ENCODE measurements at regions not wholly inside any gene's neighbourhood (a gene's known extent, or its start where the extent isn't known, plus 50 kb on each side); places are given as distances from the start of the nearest gene placed in this dataset.

DNA sequence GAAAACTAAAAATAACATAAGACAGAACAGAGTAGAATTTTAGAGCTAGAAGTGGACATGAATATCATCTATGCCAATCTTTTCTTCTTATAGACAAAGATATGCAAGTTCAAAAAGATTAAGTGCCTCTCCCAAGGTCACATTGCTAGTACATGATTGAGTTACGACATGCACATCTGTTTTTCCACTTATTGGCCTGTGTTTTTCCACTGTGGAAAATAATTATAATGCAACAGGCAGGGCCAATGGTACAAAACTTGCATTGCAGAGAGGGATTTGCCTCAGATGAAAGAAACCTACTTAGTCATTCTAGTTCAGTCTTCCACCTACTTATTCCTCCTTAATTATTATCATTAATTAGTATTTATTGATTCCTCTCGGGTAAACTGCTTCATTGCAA lies 407.8 kb upstream of the SGCD start:
- DNase-seq (ENCODE audit: low read depth, low spot score), result no peak

DNA sequence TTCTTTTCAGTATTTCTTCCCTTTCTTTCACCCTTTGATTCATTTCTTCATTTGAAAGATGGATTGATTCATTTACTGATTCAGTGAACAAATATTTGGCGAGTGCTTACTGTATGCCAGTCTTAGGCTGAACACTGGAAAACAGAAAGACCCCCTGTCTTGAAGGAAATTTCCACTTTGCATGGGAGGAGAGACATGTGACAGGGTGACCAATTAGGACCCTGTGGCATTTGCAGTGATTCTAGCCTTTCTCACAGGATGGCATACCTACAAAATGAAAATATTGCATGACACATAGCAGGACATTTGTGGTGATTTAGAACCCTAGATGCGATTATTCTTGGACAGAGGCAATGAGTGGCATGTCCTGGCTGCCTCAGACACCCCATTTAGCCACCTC lies 407.2 kb upstream of the SGCD start:
- DNase-seq (ENCODE audit: low read depth, low spot score), result no peak

DNA sequence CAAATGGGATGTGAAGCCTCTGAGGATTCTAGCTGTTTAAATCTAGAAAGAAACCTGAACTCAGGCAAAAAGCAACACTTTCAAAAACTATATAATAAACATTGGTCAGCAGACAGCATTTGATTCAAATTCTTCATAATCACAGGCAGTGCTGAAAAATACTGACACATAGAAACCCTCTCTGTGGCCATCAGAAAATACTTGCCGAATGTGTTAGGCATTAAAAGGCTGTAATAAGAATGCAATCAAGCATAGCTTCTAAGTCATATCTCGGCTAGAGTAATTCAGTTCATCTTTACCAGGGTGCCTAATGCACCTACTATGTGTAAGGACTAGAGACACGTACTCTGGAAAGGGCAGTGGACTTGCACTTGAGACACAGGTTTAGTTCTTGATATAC lies 405.3 kb upstream of the SGCD start:
- DNase-seq (ENCODE audit: low read depth, low spot score), result no peak

DNA sequence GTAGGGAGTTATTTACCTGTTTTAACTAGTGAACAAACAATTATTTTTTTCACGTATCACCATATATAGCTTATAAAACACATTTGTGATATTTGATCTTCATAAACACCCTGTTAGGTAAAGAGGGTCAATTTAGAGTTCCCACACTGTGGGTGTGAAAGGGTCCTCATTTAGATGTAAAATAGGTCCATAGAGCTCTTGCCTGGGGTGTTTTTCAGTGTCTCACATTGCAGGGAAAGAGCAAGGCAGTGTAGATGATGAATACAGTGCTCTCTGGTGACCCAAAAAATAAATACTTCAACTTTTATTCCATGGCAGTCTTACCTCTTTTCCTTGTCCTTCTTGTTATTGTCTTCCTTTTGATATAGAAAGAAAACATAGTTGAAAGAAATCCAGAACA lies 403.2 kb upstream of the SGCD start:
- no peak for DNase-seq (ENCODE audit: low read depth, low spot score)

DNA sequence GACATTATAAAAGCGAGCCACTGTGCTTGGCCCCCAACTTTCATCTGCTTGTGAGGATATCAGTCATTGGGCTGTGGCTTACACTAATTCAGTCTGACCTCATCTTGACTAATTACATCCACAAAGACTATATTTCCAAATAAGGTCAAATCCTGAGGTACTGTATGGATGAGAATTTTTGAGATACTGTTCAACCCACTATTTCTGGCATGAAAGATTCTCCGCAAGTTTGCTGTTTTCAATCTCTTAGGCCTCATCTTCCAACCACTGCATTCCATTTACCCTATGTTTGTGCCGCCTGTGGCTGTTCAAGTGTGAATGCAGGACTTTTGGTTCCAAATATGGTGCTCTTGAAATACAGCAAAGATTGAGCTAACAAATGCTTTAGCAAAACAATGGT lies 400.9 kb upstream of the SGCD start:
- peak; percentile 77 for DNase-seq (ENCODE audit: low read depth, low spot score)

DNA sequence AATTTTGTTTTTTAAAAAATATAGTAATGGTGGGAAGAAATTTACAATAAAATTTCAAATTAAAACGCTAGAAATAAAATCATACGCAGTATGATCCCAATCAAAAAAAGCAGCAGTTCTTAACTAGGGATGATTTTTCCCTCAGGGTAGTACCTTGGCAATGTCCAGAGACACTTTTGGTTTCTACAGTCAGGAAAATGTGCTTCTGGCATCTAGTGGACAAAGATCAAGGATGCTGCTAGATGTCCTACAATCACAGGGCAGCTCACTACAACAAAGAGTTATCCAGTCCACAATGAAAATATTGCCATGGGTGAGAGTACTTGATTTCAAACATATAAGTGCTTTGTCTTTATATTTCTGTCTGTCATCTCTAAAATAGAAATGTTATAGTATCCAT lies 400.2 kb upstream of the SGCD start:
- DNase-seq (ENCODE audit: low read depth, low spot score), result peak; percentile 8

DNA sequence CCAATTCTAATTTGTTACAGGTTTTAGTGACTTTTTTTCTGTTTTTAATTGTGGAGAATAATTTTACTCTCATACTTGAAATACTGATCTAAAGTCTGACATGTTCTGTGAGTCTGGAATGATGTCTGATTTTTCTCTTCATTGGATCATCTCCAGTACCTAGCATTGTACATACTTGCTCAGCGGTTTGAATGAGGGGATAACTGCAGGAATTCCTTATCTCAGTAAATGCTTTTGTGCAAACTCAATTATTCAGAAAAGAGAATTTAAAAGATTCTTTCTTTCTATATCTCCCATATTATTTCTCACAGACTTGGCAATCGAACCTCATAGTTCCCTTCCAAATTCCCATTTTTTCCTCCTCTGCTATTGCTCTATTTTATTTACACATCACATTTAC lies 397.9 kb upstream of the SGCD start:
- peak; percentile 28 for DNase-seq (ENCODE audit: low read depth, low spot score)

DNA sequence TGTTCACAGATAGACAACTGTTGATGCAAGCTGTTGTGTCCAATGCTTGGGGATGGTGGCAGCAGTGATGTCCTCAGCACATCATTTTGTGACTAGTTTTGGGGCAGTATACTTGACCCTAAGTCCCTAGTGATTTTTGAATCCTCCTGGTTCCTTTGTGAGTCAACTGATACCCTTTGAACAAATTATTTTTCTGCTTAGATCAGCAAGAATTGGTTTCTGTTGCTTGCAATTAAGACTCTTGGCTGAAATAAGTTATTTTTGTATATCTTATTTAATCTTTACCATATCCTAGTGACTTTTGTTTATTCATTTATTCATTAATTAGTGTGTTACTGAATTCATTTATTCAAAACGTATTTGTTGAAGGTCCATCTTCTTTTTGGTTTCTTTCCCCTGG lies 392.0 kb upstream of the SGCD start:
- DNase-seq (ENCODE audit: low read depth, low spot score), result no peak

DNA sequence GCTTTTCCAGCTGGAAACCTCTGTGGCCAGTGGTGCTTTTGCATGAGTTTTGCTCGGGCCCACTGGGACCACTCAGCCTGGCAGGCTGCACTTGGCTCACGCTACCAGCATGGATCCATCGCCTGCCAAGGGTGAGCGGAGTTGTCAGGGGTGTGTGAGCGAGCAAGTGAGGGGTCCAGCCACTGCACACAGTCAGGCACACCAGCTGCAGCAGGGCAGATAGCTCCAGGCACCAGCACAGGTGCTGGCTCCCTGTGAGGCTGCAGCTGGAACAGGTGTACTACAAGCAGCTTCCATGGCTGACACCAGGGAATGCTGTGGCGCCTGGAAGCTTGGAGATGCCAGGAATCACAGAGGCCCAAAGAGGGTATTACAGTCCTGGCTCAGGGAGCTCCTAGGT lies 391.2 kb upstream of the SGCD start:
- no peak for DNase-seq (ENCODE audit: low read depth, low spot score)

DNA sequence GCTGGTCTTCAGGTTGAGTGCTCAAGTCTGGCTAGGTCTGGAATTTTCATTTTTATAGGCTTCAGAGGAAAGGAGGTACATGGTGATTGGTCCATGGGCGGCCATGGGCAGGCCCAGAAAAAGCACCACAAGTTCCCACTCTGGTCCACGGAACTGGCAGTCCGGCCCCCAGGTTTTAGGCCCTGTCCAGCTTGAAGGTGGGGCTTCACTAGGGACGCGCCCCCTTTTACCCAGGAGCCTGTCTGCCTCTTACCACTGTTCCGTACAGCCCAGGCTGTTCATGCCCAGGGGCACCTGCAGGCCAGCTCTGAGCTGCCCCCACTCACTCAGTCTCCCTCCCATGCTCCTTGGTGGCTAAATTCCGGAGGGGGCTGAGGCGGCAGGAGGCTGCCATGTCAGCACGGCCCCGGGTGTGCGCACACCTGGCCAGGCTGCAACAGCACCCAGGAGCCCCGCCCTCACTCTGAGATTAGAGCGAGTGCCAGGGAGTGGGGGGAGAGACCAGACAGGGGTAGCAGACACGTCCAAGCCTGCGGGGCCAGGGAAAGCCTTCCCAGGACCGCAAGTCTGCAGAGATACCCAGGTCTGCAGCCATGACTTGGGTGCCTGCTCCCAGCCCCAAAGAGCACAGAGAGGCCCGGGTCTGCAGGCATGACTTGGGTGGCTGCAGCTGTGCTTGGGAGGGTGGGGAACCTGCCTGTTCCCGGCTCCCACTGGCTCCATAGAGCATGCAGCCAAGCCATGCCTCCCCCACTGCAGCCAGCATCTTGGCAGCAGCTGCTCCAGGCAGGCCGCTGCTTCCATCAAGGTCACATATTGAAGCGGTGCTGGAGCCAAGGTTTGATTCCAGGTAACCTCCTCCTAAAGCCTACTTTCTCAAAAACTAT lies 390.2 kb upstream of the SGCD start:
- no peak for DNase-seq (ENCODE audit: low read depth, low spot score)

DNA sequence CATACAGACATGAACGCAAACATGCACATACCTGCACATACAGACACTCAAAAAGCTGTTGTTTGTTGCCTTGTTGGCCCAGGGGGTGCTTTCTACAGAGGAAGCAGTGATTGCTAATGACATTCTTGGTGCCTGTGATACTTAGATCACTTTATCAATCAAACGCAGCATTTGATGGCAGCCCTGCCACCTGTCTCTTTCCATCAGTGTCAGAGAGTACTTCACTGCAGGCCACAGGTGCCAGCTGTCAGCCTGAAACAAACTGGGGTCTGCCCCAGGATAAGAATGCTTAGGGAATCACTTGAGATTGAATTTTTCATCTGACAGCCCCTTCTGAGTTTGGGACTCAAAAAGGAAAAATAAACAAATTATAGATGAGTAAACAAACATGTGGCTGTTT lies 388.9 kb upstream of the SGCD start:
- DNase-seq (ENCODE audit: low read depth, low spot score), result no peak

DNA sequence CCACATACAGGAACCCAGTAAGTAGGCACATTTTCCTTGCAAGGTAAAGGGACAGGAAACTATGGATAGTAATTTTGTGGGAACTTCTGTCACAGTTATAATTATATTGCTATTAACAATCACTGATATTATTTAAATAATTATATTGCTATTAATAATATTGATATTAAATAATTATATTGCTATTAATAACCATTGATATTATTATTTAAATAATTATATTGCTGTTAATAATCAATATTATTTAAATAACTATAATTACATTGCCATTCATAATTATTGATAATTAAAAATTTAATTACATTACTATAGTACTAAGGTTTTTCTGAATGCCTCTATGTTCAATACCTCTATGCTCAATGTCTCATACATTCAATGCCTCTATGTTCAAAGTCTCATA lies 385.6 kb upstream of the SGCD start:
- DNase-seq (ENCODE audit: low read depth, low spot score), result no peak

DNA sequence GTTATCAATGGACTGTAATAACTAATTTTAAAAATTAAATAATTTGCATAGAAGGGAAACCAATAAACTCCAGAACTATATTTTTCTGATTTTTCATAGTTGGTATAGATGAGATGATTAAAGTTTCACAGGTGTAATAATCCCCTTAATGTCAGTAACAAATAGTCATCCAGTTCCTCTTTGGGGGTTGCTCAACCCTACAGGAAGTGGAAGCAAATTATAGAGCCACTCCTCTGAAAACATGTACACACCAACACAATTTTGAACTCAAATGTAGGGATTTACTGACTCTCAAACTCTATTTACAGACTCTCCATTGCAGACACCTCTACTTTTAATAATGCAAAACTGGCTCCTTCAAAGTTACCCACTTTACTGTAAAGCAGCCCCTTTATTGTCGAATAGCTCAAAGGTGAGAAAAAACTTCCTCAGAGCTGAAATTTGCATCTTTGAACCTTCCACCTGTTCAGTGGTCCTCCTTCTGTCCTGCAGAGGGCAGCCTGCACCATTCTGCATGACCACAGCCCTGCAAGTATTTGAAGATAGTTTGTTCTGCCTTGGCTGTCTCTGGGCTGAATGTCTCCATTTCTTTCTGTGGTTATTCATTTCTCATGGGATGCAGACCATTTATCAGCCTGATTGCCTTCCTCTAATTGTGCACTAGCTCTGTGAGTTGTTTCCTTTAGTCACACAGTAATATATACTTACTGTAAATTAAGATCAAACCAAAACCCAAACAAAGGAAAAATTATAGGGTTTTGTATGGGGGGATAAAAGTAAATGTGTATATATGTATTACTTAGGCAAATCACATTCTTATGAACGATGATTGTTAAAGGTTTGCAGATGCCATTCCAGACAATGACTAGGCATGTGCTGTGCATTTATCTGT lies 383.2 kb upstream of the SGCD start:
- DNase-seq (ENCODE audit: low read depth, low spot score), result peak; percentile 71

DNA sequence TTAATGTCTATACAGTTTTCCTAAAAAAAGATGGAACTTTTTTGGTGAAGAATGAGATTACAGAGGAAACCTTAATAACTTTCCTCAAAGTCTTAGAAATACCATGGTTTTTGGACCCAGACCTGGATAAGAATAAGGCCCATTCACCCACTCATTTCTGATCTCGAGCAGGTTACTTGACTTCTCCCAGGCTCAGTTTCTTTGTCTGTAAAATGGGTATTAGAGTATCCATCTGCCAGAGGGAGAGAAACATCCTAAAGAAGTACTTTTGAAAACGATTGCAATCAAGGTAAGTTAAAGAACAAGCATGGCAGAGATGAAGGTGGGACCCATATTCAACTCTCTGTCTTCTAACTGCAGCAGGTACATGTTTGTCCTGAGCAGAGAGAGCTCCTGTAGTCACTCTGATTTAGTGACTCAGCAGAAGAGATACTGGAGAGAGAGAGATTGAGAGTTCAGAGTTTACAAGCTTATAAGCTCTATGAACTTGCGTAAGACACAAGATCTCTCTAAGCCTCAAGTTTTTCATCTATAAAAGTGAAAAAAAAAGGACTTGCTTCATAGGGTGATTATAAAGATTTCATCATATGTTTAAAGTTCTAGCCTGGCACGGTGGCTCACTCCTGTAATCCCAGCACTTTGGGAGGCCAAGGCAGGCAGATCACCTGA lies 379.4 kb upstream of the SGCD start:
- no peak for DNase-seq (ENCODE audit: low read depth, low spot score)

DNA sequence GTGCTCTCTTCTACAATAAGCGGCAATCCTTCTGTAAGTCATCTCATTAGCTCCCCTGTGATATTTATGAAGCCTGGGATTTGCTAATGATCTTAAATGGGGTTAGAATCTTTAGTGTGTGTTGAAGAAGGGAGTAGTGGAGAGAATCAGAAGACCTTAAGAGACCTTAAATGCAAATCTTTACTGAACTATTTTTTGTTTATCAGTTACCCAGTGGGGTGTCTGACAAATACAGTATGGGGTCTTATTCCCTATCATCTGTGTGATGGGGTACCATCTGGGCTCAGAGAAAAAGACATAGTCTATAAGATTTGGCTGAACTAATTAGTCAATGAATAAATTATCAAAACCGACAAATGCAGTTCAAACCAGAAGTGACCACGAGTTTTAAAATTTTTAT lies 378.4 kb upstream of the SGCD start:
- DNase-seq (ENCODE audit: low read depth, low spot score), result no peak

DNA sequence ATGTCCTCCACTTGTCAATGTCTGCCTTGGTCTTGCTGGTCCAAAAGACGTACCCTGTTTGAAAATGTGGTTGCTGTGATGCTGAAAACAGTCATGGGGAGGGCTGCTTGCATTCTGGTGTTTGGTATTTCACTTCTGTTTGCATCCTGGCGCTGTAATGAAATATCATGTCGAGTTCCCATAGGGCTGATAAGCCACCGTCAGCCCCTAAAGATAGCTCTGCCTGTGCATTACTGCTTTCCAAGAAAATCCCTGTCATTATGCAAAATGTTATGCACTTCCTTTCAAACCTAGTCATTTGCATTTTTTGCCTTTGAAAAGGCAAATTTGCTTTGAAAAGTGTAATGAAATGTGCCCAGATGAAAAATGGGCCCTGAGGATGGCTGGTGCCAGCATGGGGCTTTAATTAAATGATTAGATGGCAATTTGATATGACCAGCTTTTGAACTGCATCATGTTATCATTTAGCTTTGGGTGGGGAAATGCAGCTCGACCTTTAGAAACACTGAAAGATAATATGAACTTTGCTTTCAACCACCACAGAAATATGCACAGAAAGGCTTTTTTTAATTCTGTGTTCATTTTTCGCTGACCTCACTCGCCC lies 374.4 kb upstream of the SGCD start:
- no peak for DNase-seq (ENCODE audit: low read depth, low spot score)

DNA sequence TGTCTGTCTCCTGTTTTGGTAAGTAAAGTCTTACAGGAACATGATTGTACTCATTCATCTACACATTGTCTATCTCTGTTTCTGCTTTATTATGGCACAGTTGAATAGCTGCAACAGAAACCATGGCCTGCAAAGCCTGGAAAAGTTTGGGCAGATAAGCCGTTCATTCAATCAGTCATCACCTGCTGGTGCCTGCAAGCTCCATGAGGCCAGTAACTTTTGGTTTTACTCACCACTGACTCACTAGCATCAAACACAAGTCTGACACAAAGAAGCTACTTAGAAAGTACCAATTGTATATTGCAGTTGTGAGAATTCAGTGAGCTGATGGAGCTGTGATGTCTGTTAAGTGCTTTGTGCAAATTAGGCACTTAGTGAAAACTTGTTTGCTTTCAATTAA lies 373.6 kb upstream of the SGCD start:
- no peak for DNase-seq (ENCODE audit: low read depth, low spot score)

DNA sequence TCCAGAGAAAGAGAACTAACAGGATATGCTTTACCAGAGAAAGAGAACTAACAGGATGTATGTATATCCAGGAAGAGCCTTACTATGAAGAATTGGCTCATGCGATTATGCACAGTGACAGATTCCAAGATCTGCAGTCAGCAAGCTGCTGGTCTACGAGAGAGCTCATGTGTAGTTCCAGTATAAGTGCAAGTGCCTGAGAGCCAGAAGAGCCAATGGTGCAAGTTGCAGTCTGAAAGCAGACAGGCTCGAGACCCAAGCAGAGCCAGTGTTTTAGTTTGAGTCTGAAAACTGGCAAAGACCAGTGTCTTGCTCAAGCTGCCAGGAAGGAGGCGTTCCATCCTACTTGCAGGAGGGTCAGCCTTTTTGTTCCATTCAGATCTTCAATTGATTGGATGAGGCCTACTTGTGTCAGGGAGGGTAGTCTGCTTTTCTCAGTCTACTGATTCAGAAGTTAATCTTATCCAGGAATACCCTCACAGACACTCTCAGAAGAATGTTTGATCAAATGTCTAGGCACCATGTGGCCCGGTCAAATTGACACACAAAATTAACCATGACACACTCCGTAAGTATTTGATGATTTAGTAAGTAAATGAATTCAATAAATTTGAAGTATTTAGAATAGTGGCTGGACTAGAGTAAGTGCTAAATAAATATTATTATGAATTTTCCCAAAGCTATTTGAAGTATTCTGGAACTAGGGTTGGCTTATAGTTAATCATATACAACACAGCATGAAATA lies 372.1 kb upstream of the SGCD start:
- no peak for DNase-seq (ENCODE audit: low read depth, low spot score)

DNA sequence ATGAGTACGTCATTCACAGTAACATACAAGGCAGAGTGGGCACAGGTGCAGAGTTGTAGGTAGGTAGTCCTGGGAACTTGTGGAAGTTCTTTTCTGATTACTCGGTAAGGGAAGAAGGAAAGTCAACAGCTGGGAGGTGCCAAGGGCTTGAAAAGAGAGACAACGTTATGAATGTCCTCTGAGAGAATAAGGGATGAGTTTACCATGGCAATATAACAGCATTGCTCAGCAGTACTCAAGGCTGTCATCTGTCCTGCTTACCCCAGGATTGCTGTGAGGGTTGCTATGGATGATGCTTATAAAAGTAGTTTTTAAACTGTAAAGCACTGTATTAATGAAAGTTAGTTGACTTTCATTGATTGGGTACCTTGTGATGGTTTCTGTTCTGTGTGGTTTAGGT lies 369.1 kb upstream of the SGCD start:
- no peak for DNase-seq (ENCODE audit: low read depth, low spot score)

DNA sequence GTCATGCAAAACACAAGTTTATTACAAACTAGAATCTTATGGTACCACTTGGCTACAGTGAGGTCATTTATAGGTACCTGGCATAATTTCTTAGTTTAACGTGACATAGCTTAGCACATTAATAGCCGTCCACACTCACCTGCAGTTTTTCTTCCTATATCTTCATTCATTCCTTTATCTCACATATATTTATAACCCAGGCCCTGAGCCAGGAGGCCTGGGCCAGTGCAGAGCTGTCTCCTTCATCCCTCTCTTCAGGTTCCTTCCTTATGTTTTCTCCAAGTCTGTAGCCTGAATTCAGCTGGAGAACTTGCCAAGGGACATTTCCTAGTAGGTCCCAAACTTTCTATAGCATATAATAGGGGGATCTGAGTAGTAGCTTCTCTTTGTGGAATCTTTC lies 367.9 kb upstream of the SGCD start:
- no peak for DNase-seq (ENCODE audit: low read depth, low spot score)

DNA sequence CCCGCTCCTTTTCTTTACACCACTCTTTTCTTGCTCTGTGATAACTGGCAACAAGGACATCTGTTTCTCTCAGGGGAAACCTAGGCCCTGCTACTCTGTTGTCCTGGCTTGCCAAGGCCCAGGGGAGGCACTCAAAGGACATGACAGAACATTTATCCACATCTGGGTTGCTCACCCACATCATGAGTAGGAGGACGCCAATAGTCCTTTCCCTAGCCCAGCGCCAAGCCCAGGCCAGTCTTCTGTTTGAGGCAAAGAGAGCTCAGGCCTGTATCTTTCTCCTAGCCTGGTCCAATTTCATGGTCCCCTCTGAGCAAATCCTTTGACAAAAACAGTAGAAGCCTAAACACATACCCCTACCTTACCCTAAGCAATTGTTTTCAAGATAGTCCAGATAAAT lies 366.8 kb upstream of the SGCD start:
- no peak for DNase-seq (ENCODE audit: low read depth, low spot score)
